DOHH2 (cell line): ENCODE measurements at regions not wholly inside any gene's neighbourhood (a gene's known extent, or its start where the extent isn't known, plus 50 kb on each side); places are given as distances from the start of the nearest gene placed in this dataset.

Experiments used
- CTCF ChIP-seq: fragments of 200-600 bp; sonication (generic); IDR thresholded peaks from one replicate; pipeline ENCODE4 v1.5.1; 2014; ENCODE audit warnings: antibody characterized with exemption, mild to moderate bottlenecking, low read depth, low read length; ENCODE audit not compliant: poor library complexity, severe bottlenecking
- EZH2phosphoT487 ChIP-seq: fragments of 200-600 bp; sonication (generic); IDR thresholded peaks from 2 replicates; pipeline ENCODE4 v1.6.1; 2017; ENCODE audit warnings: borderline replicate concordance, mild to moderate bottlenecking, antibody characterized with exemption, low read length, moderate library complexity, mixed read lengths

GRCh38 chr1:105830571-105831146 lies 1225.8 kb upstream of the PRMT6 start:
- TF ChIP-seq CTCF (no peak), EZH2phosphoT487 (no peak)
